ENCODE measurements at regions not wholly inside any gene's neighbourhood (a gene's known extent, or its start where the extent isn't known, plus 50 kb on each side); places are given as distances from the start of the nearest gene placed in this dataset.

DNA sequence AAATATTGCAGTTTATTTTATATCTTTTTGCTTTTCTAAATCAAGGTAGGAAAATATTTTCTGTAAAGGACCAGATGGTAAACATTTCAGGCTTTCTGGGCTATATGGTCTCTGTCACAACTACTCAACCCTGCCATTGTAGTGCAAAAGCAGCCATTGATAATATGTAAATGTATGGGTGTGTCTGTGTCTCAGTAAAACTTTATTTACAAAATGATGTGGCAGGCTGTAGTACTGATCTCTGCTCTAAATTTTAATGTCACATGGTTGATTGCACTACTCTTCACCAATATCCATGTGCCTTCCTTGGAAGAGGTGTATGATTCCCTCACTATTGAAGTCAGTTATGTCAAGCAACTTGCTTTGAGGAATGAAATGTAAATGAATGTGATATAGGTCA lies 175.0 kb downstream of the GOLIM4 start:
- Histone ChIP-seq H3K27me3 (ENCODE audit: insufficient read depth, low read depth, low read length) (no peaks in the 10 kb centered on the region), H3K36me3 (ENCODE audit: insufficient read depth, low read length) (no peaks in the 10 kb centered on the region), H4K20me1 (ENCODE audit: insufficient read depth) (no peaks in the 10 kb centered on the region), H2AFZ (ENCODE audit: low read depth, low read length) (no peak overlapping the region), H3K4me3 (ENCODE audit: low read length) (no peak overlapping the region), H3K9ac (ENCODE audit: low read length) (no peak overlapping the region), H3K27ac (ENCODE audit: low read length) (no peak overlapping the region), H3F3A (ENCODE audit: insufficient read depth, low read length, poor library complexity, severe bottlenecking) (no peaks in the 10 kb centered on the region), H3K4me2 (ENCODE audit: low read length) (no peak overlapping the region), H3K9me2 (ENCODE audit: insufficient read depth, low read length) (no peaks in the 10 kb centered on the region), H3K79me2 (replicated peaks; ENCODE audit: insufficient read depth, low read length) (no peaks in the 10 kb centered on the region), H3K9me3 (ENCODE audit: low read length) (no peaks in the 10 kb centered on the region)
- TF ChIP-seq TAF1 (IDR thresholded peaks at IDR 0.05; ENCODE audit: low read depth) (no peak), POLR2AphosphoS5 (IDR thresholded peaks at IDR 0.05) (no peak), RAD21 (conservative IDR thresholded peaks at IDR 0.05) (no peak), EP300 (conservative IDR thresholded peaks at IDR 0.05; ENCODE audit: poor library complexity, severe bottlenecking) (no peak), MXI1 (conservative IDR thresholded peaks at IDR 0.05; ENCODE audit: poor library complexity, severe bottlenecking) (no peak), EZH2 (IDR thresholded peaks at IDR 0.05; ENCODE audit: borderline replicate concordance, insufficient read depth, low read length, poor library complexity, severe bottlenecking) (no peak), SMC3 (conservative IDR thresholded peaks at IDR 0.05; ENCODE audit: poor library complexity) (no peak)
- TF ChIP-seq, protein P1, sequence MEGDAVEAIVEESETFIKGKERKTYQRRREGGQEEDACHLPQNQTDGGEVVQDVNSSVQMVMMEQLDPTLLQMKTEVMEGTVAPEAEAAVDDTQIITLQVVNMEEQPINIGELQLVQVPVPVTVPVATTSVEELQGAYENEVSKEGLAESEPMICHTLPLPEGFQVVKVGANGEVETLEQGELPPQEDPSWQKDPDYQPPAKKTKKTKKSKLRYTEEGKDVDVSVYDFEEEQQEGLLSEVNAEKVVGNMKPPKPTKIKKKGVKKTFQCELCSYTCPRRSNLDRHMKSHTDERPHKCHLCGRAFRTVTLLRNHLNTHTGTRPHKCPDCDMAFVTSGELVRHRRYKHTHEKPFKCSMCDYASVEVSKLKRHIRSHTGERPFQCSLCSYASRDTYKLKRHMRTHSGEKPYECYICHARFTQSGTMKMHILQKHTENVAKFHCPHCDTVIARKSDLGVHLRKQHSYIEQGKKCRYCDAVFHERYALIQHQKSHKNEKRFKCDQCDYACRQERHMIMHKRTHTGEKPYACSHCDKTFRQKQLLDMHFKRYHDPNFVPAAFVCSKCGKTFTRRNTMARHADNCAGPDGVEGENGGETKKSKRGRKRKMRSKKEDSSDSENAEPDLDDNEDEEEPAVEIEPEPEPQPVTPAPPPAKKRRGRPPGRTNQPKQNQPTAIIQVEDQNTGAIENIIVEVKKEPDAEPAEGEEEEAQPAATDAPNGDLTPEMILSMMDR (IDR thresholded peaks at IDR 0.05; ENCODE audit: poor library complexity, severe bottlenecking): no peak
- TF ChIP-seq, protein P2, sequence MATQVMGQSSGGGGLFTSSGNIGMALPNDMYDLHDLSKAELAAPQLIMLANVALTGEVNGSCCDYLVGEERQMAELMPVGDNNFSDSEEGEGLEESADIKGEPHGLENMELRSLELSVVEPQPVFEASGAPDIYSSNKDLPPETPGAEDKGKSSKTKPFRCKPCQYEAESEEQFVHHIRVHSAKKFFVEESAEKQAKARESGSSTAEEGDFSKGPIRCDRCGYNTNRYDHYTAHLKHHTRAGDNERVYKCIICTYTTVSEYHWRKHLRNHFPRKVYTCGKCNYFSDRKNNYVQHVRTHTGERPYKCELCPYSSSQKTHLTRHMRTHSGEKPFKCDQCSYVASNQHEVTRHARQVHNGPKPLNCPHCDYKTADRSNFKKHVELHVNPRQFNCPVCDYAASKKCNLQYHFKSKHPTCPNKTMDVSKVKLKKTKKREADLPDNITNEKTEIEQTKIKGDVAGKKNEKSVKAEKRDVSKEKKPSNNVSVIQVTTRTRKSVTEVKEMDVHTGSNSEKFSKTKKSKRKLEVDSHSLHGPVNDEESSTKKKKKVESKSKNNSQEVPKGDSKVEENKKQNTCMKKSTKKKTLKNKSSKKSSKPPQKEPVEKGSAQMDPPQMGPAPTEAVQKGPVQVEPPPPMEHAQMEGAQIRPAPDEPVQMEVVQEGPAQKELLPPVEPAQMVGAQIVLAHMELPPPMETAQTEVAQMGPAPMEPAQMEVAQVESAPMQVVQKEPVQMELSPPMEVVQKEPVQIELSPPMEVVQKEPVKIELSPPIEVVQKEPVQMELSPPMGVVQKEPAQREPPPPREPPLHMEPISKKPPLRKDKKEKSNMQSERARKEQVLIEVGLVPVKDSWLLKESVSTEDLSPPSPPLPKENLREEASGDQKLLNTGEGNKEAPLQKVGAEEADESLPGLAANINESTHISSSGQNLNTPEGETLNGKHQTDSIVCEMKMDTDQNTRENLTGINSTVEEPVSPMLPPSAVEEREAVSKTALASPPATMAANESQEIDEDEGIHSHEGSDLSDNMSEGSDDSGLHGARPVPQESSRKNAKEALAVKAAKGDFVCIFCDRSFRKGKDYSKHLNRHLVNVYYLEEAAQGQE (IDR thresholded peaks at IDR 0.05; ENCODE audit: borderline replicate concordance): no peak

DNA sequence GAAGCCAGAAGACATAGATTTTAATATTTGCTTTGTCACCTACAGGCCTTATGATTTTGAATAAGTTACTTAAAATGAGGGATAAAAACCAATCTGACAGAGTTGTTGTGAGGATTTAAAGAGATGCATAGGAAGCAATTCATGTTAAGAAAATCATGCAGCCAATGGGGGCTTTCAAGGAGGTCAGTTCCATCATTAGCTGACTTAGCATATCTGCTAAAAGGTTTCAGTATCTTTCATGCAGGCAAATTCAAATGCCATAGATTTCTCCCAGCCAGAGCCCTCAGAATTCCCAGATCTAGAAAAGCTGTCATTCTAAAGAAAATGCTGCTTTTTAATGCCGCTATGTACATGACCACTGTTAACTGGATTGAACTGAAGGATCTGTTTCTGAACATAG lies 176.1 kb downstream of the GOLIM4 start:
- Histone ChIP-seq H3K27ac (ENCODE audit: low read length) (no peak overlapping the region), H3K36me3 (ENCODE audit: insufficient read depth, low read length) (no peaks in the 10 kb centered on the region), H2AFZ (ENCODE audit: low read depth, low read length) (peak overlapping the region; percentile 21), H3K79me2 (replicated peaks; ENCODE audit: insufficient read depth, low read length) (no peaks in the 10 kb centered on the region), H3K9me3 (ENCODE audit: low read length) (no peaks in the 10 kb centered on the region), H3F3A (ENCODE audit: insufficient read depth, low read length, poor library complexity, severe bottlenecking) (no peaks in the 10 kb centered on the region), H4K20me1 (ENCODE audit: insufficient read depth) (no peaks in the 10 kb centered on the region), H3K9me2 (ENCODE audit: insufficient read depth, low read length) (no peaks in the 10 kb centered on the region), H3K27me3 (ENCODE audit: insufficient read depth, low read depth, low read length) (no peaks in the 10 kb centered on the region), H3K4me2 (ENCODE audit: low read length) (no peak overlapping the region), H3K9ac (ENCODE audit: low read length) (no peak overlapping the region), H3K4me3 (ENCODE audit: low read length) (no peak overlapping the region)
- TF ChIP-seq, protein P2 (IDR thresholded peaks at IDR 0.05; ENCODE audit: borderline replicate concordance): no peak
- no peak for TF ChIP-seq RAD21 (conservative IDR thresholded peaks at IDR 0.05)
- no peak for TF ChIP-seq TAF1 (IDR thresholded peaks at IDR 0.05; ENCODE audit: low read depth)
- TF ChIP-seq, protein P1 (IDR thresholded peaks at IDR 0.05; ENCODE audit: poor library complexity, severe bottlenecking): no peak

Measured in neural cell (in vitro differentiated cells).